Neuron (in vitro differentiated cells): ENCODE measurements at regions not wholly inside any gene's neighbourhood (a gene's known extent, or its start where the extent isn't known, plus 50 kb on each side); places are given as distances from the start of the nearest gene placed in this dataset.

Experiments
- H2AFZ ChIP-seq: one replicate; pipeline ENCODE4 v1.6.1; 2013; ENCODE audit warnings: low read depth, mild to moderate bottlenecking, inconsistent platforms, low read length, moderate library complexity
- H3K27me3 ChIP-seq: one replicate; pipeline ENCODE4 v1.6.1; 2013; ENCODE audit warnings: low read length; ENCODE audit not compliant: insufficient read depth
- H3K36me3 ChIP-seq: one replicate; pipeline ENCODE4 v1.6.1; 2013; ENCODE audit warnings: low read length; ENCODE audit not compliant: insufficient read depth
- H3K4me1 ChIP-seq: one replicate; pipeline ENCODE4 v1.6.1; 2013; ENCODE audit warnings: low read length; ENCODE audit not compliant: insufficient read depth
- H3K4me3 ChIP-seq: 2 replicates; pipeline ENCODE4 v1.5.1; 2013; ENCODE audit warnings: mild to moderate bottlenecking, low read length, moderate library complexity
- H3K9me3 ChIP-seq: one replicate; pipeline ENCODE4 v1.6.1; 2013; ENCODE audit warnings: low read length

- Histone ChIP-seq H3K4me3 (no peak overlapping the region), H3K4me1 (no peaks in the 10 kb centered on the region), H3K27me3 (no peaks in the 10 kb centered on the region), H3K36me3 (no peaks in the 10 kb centered on the region), H3K9me3 (no peaks in the 10 kb centered on the region), H2AFZ (no peak overlapping the region)
Observed at GRCh38 chr10:131792809-131793208, 108.0 kb upstream of the PPP2R2D start.

GRCh38 chr10:131795761-131796160 lies 105.0 kb upstream of the PPP2R2D start:
- H3K4me1 ChIP-seq = no peaks in the 10 kb centered on the region
- no peak overlapping the region for H2AFZ ChIP-seq
- H3K27me3 ChIP-seq = no peaks in the 10 kb centered on the region
- peaks cover 1% of the 10 kb centered on the region for H3K9me3 ChIP-seq
- H3K4me3 ChIP-seq = no peak overlapping the region
- no peaks in the 10 kb centered on the region for H3K36me3 ChIP-seq

- peaks cover 1% of the 10 kb centered on the region for H3K9me3 ChIP-seq
- no peaks in the 10 kb centered on the region for H3K4me1 ChIP-seq
- H3K27me3 ChIP-seq = no peaks in the 10 kb centered on the region
- no peaks in the 10 kb centered on the region for H3K36me3 ChIP-seq
- no peak overlapping the region for H2AFZ ChIP-seq
- H3K4me3 ChIP-seq = no peak overlapping the region
Observed at GRCh38 chr10:131797626-131798025, 103.2 kb upstream of the PPP2R2D start.

GRCh38 chr10:131799429-131799828 lies 101.4 kb upstream of the PPP2R2D start:
- Histone ChIP-seq H3K4me1 (no peaks in the 10 kb centered on the region), H3K36me3 (no peaks in the 10 kb centered on the region), H3K27me3 (no peaks in the 10 kb centered on the region), H3K4me3 (no peak overlapping the region), H2AFZ (no peak overlapping the region), H3K9me3 (peaks cover 1% of the 10 kb centered on the region)

DNA sequence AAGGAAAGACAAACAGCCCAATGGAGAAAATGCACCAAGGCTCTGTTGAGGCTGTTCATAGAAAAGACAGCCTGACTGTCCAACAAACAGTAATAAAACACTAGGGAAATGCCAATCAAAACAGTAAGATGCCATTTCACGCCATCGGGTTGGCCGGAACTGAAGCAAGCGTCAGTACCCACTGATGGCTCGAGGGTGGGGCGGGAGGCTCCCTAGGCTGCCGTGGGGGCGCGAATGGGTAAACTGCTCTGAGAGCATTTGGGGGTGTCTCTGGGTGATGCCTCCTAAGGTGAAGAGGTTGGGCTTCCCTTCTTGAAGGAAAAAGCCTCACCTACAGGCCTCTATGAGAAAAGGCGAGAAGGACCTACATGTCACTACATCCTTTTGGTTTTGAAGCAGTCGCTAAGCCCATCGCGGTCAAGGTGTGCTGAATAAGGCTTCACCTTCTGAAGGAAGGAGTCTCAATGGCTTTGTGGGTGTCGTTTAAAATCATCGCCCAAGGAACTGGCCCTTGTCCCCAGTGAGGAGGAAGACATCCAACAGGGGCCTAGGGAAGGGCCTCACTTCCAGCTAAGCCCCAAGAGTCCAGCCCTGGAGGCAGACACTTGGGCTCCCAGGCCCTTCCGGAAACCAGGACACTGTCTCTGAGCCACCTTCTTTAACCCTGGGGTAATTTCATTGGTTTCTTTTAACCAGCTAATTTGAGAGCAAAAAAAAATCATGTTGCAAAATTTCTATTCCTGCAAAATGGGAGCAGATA lies 98.5 kb upstream of the PPP2R2D start:
- H3K4me1 ChIP-seq = no peaks in the 10 kb centered on the region
- no peak overlapping the region for H2AFZ ChIP-seq
- H3K36me3 ChIP-seq = no peaks in the 10 kb centered on the region
- no peak overlapping the region for H3K4me3 ChIP-seq
- H3K9me3 ChIP-seq = peaks cover 1% of the 10 kb centered on the region
- H3K27me3 ChIP-seq = peaks cover 6% of the 10 kb centered on the region

DNA sequence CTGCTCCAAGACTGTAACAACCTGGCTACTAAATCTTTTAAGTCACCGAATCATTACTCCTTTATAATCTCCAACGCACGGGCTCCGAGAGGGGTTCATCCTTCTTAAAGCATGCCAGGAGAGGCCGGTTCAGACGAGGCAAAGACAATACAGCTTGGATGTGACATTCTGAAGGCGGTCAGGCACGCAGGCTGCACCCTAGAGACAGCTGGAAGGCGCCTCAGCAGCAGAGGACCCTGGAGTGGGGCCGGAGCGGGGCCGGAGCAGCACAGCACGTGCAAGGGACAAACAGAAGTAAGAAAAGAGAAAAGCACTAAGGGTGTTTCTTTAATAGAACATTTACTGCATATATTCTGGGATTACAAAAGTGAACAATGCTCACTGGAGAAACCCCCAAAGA lies 97.8 kb upstream of the PPP2R2D start:
- no peak overlapping the region for H3K4me3 ChIP-seq
- no peaks in the 10 kb centered on the region for H3K36me3 ChIP-seq
- H2AFZ ChIP-seq = no peak overlapping the region
- peaks cover 6% of the 10 kb centered on the region for H3K27me3 ChIP-seq
- H3K4me1 ChIP-seq = no peaks in the 10 kb centered on the region
- peaks cover 1% of the 10 kb centered on the region for H3K9me3 ChIP-seq

GRCh38 chr10:131803860-131804425 lies 96.9 kb upstream of the PPP2R2D start:
- Histone ChIP-seq H2AFZ (no peak overlapping the region), H3K27me3 (peaks cover 6% of the 10 kb centered on the region), H3K36me3 (no peaks in the 10 kb centered on the region), H3K4me3 (no peak overlapping the region), H3K9me3 (peaks cover 1% of the 10 kb centered on the region), H3K4me1 (no peaks in the 10 kb centered on the region)

DNA sequence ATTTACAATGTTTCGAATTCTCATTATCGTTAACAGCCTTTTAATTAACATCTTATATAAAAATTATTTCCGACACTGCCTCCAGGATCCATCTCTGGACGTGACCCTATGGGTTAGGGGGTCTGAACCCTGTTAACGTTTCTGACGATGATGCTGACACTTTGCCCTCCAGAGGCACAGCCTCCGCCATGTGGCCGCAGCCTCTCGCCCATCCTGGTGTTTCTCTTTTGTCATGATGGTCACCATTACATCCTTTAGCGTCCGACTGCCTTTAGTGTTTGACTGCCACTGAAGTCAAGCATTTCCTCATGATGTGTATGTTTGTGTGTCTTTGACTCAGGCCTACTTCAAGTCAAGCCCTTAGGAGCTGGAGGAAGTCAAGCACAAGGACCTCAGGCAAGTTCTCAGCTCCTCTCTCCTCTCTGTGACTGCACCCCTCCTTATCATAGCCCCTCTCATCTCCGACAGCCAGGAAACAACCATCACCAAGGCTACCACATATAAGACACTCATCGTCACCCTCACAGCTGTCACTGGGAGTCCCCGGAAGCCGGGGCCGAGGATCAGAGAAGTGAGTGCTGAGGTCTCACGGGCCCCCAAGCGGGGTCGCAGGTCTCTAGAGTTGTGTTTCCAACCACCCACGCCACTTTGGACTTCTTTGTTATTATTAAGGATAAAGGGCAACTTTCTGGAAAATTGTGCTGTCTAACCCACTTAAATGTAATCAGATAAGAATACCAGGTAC lies 96.1 kb upstream of the PPP2R2D start:
- Histone ChIP-seq H3K4me1 (no peaks in the 10 kb centered on the region), H2AFZ (no peak overlapping the region), H3K27me3 (peaks cover 6% of the 10 kb centered on the region), H3K9me3 (no peaks in the 10 kb centered on the region), H3K36me3 (no peaks in the 10 kb centered on the region), H3K4me3 (no peak overlapping the region)

GRCh38 chr10:131805696-131806095 lies 95.1 kb upstream of the PPP2R2D start:
- no peak overlapping the region for H3K4me3 ChIP-seq
- H3K27me3 ChIP-seq = peaks cover 6% of the 10 kb centered on the region
- H2AFZ ChIP-seq = no peak overlapping the region
- H3K4me1 ChIP-seq = no peaks in the 10 kb centered on the region
- H3K36me3 ChIP-seq = no peaks in the 10 kb centered on the region
- no peaks in the 10 kb centered on the region for H3K9me3 ChIP-seq

DNA sequence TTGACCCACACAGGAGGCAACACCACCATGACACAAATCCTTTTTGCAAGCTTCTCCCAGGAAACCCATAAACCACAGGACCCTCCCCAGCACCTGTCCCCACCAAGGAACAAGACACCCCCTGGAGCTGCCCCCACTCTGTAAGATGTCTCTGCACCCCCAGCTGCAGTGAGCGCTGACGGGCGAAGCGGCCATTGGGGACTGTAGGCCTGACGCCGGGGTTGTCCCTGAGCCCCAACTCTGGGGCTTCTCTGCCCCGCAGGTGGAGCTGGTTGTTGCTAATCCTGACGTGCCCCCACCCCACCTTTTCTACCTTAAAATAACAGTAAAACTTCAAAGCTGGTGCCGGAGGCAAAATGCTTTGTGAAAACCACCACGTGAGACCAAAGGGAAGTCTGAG lies 94.7 kb upstream of the PPP2R2D start:
- H3K4me3 ChIP-seq = no peak overlapping the region
- H3K27me3 ChIP-seq = peaks cover 6% of the 10 kb centered on the region
- H3K9me3 ChIP-seq = no peaks in the 10 kb centered on the region

GRCh38 chr10:131806646-131807317 lies 94.0 kb upstream of the PPP2R2D start:
- Histone ChIP-seq H3K9me3 (no peaks in the 10 kb centered on the region), H3K4me3 (no peak overlapping the region), H3K4me1 (no peaks in the 10 kb centered on the region), H2AFZ (no peak overlapping the region), H3K27me3 (peaks cover 6% of the 10 kb centered on the region), H3K36me3 (no peaks in the 10 kb centered on the region)

More for the DNA sequence above, 94.7 kb upstream of the PPP2R2D start:
- Histone ChIP-seq H3K36me3 (no peaks in the 10 kb centered on the region), H2AFZ (no peak overlapping the region), H3K4me1 (no peaks in the 10 kb centered on the region)

- peaks cover 6% of the 10 kb centered on the region for H3K27me3 ChIP-seq
- H3K9me3 ChIP-seq = no peaks in the 10 kb centered on the region
- no peaks in the 10 kb centered on the region for H3K36me3 ChIP-seq
- H3K4me1 ChIP-seq = no peaks in the 10 kb centered on the region
- no peak overlapping the region for H2AFZ ChIP-seq
- no peak overlapping the region for H3K4me3 ChIP-seq
Observed at GRCh38 chr10:131808370-131808930, 92.4 kb upstream of the PPP2R2D start.
